SK-N-SH treated with all-trans-retinoic acid at 6 μM for 48 hours (cell line): ENCODE measurements at regions not wholly inside any gene's neighbourhood (a gene's known extent, or its start where the extent isn't known, plus 50 kb on each side); places are given as distances from the start of the nearest gene placed in this dataset.

ENCODE experiments used
- ARNTL ChIP-seq: fragments of 450-650 bp; formaldehyde crosslinking; IDR thresholded peaks from 2 replicates; pipeline ENCODE4 v1.5.0; 2020; ENCODE audit warnings: low read depth, mild to moderate bottlenecking, moderate library complexity, borderline replicate concordance
- ESRRG ChIP-seq: fragments of 250-450 bp; sonication (Bioruptor Pico); IDR thresholded peaks from 2 replicates; pipeline ENCODE4 v1.6.1; 2021; ENCODE audit warnings: mild to moderate bottlenecking
- POU6F1 ChIP-seq: fragments of 250-450 bp; sonication (Bioruptor Pico); IDR thresholded peaks from 2 replicates; pipeline ENCODE4 v1.8.0; 2021; ENCODE audit warnings: low read depth, mild to moderate bottlenecking, moderate library complexity, borderline replicate concordance
- PPARA ChIP-seq: fragments of 250-450 bp; sonication (Bioruptor Pico); IDR thresholded peaks from 2 replicates; pipeline ENCODE4 v1.5.0; 2020; ENCODE audit warnings: mild to moderate bottlenecking, borderline replicate concordance
- RARB ChIP-seq: fragments of 250-450 bp; sonication (Bioruptor Pico); IDR thresholded peaks from 2 replicates; pipeline ENCODE4 v1.8.0; 2021; ENCODE audit warnings: mild to moderate bottlenecking, moderate library complexity
- SNAI2 ChIP-seq: fragments of 250-450 bp; sonication (Bioruptor Pico); IDR thresholded peaks from 2 replicates; pipeline ENCODE4 v1.5.0; 2020; ENCODE audit warnings: mild to moderate bottlenecking, moderate library complexity
- TOX ChIP-seq: fragments of 250-450 bp; sonication (Bioruptor Pico); IDR thresholded peaks from 2 replicates; pipeline ENCODE4 v1.8.0; 2021; ENCODE audit warnings: mild to moderate bottlenecking, moderate library complexity, borderline replicate concordance
- ZNF70 ChIP-seq: fragments of 450-650 bp; formaldehyde crosslinking; IDR thresholded peaks from 2 replicates; pipeline ENCODE4 v1.5.0; 2020; ENCODE audit warnings: mild to moderate bottlenecking, moderate library complexity
- ZNF8 ChIP-seq: fragments of 450-650 bp; formaldehyde crosslinking; IDR thresholded peaks from 2 replicates; pipeline ENCODE4 v1.5.0; 2020; ENCODE audit warnings: mild to moderate bottlenecking, moderate library complexity
- TF ChIP-seq, protein P1 (sequence below): fragments of 250-450 bp; sonication (Bioruptor Pico); IDR thresholded peaks from 2 replicates; pipeline ENCODE4 v1.8.0; 2020; ENCODE audit warnings: mild to moderate bottlenecking, moderate library complexity, borderline replicate concordance
- TF ChIP-seq, protein P2 (sequence below): fragments of 250-450 bp; sonication (Bioruptor Pico); IDR thresholded peaks from 2 replicates; pipeline ENCODE4 v1.5.0; 2020; ENCODE audit warnings: mild to moderate bottlenecking, moderate library complexity
- TF ChIP-seq, protein P3 (sequence below): fragments of 250-450 bp; sonication (Bioruptor Pico); IDR thresholded peaks from 2 replicates; pipeline ENCODE4 v1.5.1; 2020; ENCODE audit warnings: low read depth, mild to moderate bottlenecking, moderate library complexity

DNA sequence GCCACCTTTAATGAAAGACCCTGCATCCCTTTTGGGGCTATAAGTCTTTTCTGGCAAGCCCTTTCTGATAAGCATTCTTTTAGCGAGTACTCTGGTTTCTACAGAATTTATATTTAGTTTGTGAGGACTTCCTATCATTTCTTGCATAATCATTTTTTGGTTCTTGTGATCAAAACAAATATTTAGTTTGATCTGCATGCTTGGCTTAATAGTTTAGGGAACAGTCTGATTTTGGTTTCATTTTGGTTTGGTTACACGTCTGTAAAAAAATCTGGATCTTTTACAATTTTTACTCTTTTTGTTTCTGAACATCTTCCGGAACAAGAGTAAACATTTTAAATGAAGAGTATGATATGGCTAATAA is 1074.4 kb downstream of the CDH9 start:
- TF ChIP-seq, protein P1, sequence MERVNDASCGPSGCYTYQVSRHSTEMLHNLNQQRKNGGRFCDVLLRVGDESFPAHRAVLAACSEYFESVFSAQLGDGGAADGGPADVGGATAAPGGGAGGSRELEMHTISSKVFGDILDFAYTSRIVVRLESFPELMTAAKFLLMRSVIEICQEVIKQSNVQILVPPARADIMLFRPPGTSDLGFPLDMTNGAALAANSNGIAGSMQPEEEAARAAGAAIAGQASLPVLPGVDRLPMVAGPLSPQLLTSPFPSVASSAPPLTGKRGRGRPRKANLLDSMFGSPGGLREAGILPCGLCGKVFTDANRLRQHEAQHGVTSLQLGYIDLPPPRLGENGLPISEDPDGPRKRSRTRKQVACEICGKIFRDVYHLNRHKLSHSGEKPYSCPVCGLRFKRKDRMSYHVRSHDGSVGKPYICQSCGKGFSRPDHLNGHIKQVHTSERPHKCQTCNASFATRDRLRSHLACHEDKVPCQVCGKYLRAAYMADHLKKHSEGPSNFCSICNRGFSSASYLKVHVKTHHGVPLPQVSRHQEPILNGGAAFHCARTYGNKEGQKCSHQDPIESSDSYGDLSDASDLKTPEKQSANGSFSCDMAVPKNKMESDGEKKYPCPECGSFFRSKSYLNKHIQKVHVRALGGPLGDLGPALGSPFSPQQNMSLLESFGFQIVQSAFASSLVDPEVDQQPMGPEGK: no peak
- TF ChIP-seq POU6F1 (CRISPR knock-in tag) (no peak), ESRRG (CRISPR knock-in tag) (no peak), RARB (CRISPR knock-in tag) (no peak), ARNTL (CRISPR knock-in tag) (no peak), ZNF70 (CRISPR knock-in tag) (no peak), PPARA (CRISPR knock-in tag) (no peak), TOX (no peak), ZNF8 (CRISPR knock-in tag) (no peak), SNAI2 (CRISPR knock-in tag) (no peak)
- TF ChIP-seq, protein P2, sequence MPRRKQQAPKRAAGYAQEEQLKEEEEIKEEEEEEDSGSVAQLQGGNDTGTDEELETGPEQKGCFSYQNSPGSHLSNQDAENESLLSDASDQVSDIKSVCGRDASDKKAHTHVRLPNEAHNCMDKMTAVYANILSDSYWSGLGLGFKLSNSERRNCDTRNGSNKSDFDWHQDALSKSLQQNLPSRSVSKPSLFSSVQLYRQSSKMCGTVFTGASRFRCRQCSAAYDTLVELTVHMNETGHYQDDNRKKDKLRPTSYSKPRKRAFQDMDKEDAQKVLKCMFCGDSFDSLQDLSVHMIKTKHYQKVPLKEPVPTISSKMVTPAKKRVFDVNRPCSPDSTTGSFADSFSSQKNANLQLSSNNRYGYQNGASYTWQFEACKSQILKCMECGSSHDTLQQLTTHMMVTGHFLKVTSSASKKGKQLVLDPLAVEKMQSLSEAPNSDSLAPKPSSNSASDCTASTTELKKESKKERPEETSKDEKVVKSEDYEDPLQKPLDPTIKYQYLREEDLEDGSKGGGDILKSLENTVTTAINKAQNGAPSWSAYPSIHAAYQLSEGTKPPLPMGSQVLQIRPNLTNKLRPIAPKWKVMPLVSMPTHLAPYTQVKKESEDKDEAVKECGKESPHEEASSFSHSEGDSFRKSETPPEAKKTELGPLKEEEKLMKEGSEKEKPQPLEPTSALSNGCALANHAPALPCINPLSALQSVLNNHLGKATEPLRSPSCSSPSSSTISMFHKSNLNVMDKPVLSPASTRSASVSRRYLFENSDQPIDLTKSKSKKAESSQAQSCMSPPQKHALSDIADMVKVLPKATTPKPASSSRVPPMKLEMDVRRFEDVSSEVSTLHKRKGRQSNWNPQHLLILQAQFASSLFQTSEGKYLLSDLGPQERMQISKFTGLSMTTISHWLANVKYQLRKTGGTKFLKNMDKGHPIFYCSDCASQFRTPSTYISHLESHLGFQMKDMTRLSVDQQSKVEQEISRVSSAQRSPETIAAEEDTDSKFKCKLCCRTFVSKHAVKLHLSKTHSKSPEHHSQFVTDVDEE (CRISPR knock-in tag): no peak
- TF ChIP-seq, protein P3, sequence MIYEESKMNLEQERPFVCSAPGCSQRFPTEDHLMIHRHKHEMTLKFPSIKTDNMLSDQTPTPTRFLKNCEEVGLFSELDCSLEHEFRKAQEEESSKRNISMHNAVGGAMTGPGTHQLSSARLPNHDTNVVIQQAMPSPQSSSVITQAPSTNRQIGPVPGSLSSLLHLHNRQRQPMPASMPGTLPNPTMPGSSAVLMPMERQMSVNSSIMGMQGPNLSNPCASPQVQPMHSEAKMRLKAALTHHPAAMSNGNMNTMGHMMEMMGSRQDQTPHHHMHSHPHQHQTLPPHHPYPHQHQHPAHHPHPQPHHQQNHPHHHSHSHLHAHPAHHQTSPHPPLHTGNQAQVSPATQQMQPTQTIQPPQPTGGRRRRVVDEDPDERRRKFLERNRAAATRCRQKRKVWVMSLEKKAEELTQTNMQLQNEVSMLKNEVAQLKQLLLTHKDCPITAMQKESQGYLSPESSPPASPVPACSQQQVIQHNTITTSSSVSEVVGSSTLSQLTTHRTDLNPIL (CRISPR knock-in tag): no peak
